ENCODE measurements at regions not wholly inside any gene's neighbourhood (a gene's known extent, or its start where the extent isn't known, plus 50 kb on each side); places are given as distances from the start of the nearest gene placed in this dataset.

GRCh38 chr2:52238782-52239181 lies 1206.8 kb upstream of the NRXN1 start:
- no peaks in the 10 kb centered on the region for H3K79me2 ChIP-seq (ENCODE audit: insufficient read depth, low read length)
- H4K20me1 ChIP-seq (ENCODE audit: low read depth, low read length) = no peaks in the 10 kb centered on the region
- peak overlapping the region; percentile 39 for H3K4me2 ChIP-seq (ENCODE audit: low read depth, low read length, poor library complexity, severe bottlenecking)

GRCh38 chr2:52222128-52222527 lies 1190.2 kb upstream of the NRXN1 start:
- no peak overlapping the region for H3K4me3 ChIP-seq (ENCODE audit: insufficient read depth, low read length, poor library complexity, severe bottlenecking)
- no peaks in the 10 kb centered on the region for H3K9me2 ChIP-seq (replicated peaks; ENCODE audit: insufficient read depth, low read length)
- H3F3A ChIP-seq (ENCODE audit: insufficient read depth) = no peaks in the 10 kb centered on the region
- no peak overlapping the region for H2AFZ ChIP-seq (ENCODE audit: low read depth, low read length, severe bottlenecking)
- no peaks in the 10 kb centered on the region for H3K36me3 ChIP-seq (ENCODE audit: low read length)
- H3K9me3 ChIP-seq (ENCODE audit: insufficient read depth, low read length) = no peaks in the 10 kb centered on the region
- no peak for TF ChIP-seq CTCF (IDR thresholded peaks at IDR 0.05; ENCODE audit: insufficient read depth, low read length, poor library complexity, severe bottlenecking)
- TF ChIP-seq EZH2phosphoT487 (conservative IDR thresholded peaks at IDR 0.05; ENCODE audit: low read length) = no peak
- H4K20me1 ChIP-seq (ENCODE audit: low read depth, low read length) = no peaks in the 10 kb centered on the region
- H3K27ac ChIP-seq (ENCODE audit: low read depth, low read length) = no peak overlapping the region
- no peak overlapping the region for H3K4me2 ChIP-seq (ENCODE audit: low read depth, low read length, poor library complexity, severe bottlenecking)
- no peak overlapping the region for H3K9ac ChIP-seq (ENCODE audit: low read length)
- no peaks in the 10 kb centered on the region for H3K27me3 ChIP-seq (ENCODE audit: low read length)
- H3K79me2 ChIP-seq (ENCODE audit: insufficient read depth, low read length) = no peaks in the 10 kb centered on the region

More at GRCh38 chr2:52238782-52239181, 1206.8 kb upstream of the NRXN1 start:
- Histone ChIP-seq H3K9me3 (ENCODE audit: insufficient read depth, low read length) (no peaks in the 10 kb centered on the region), H3F3A (ENCODE audit: insufficient read depth) (peaks cover 15% of the 10 kb centered on the region; the same call in 1 of the 2 replicates), H3K9me2 (replicated peaks; ENCODE audit: insufficient read depth, low read length) (no peaks in the 10 kb centered on the region), H3K27ac (ENCODE audit: low read depth, low read length) (peak overlapping the region; percentile 58), H2AFZ (ENCODE audit: low read depth, low read length, severe bottlenecking) (peak overlapping the region; percentile 14), H3K27me3 (ENCODE audit: low read length) (no peaks in the 10 kb centered on the region), H3K36me3 (ENCODE audit: low read length) (no peaks in the 10 kb centered on the region), H3K4me3 (ENCODE audit: insufficient read depth, low read length, poor library complexity, severe bottlenecking) (no peak overlapping the region), H3K9ac (ENCODE audit: low read length) (no peak overlapping the region)
- TF ChIP-seq EZH2phosphoT487 (conservative IDR thresholded peaks at IDR 0.05; ENCODE audit: low read length) (no peak), CTCF (IDR thresholded peaks at IDR 0.05; ENCODE audit: insufficient read depth, low read length, poor library complexity, severe bottlenecking) (no peak)

GRCh38 chr2:52220393-52220792 lies 1188.5 kb upstream of the NRXN1 start:
- Histone ChIP-seq H3K9me2 (replicated peaks; ENCODE audit: insufficient read depth, low read length) (no peaks in the 10 kb centered on the region), H3K9me3 (ENCODE audit: insufficient read depth, low read length) (no peaks in the 10 kb centered on the region), H3K4me3 (ENCODE audit: insufficient read depth, low read length, poor library complexity, severe bottlenecking) (no peak overlapping the region), H3K27ac (ENCODE audit: low read depth, low read length) (no peak overlapping the region), H3F3A (ENCODE audit: insufficient read depth) (no peaks in the 10 kb centered on the region), H3K9ac (ENCODE audit: low read length) (no peak overlapping the region), H3K27me3 (ENCODE audit: low read length) (no peaks in the 10 kb centered on the region), H2AFZ (ENCODE audit: low read depth, low read length, severe bottlenecking) (peak overlapping the region; percentile 10), H4K20me1 (ENCODE audit: low read depth, low read length) (no peaks in the 10 kb centered on the region), H3K36me3 (ENCODE audit: low read length) (no peaks in the 10 kb centered on the region), H3K79me2 (ENCODE audit: insufficient read depth, low read length) (no peaks in the 10 kb centered on the region), H3K4me2 (ENCODE audit: low read depth, low read length, poor library complexity, severe bottlenecking) (no peak overlapping the region)
- TF ChIP-seq EZH2phosphoT487 (conservative IDR thresholded peaks at IDR 0.05; ENCODE audit: low read length) (no peak), CTCF (IDR thresholded peaks at IDR 0.05; ENCODE audit: insufficient read depth, low read length, poor library complexity, severe bottlenecking) (no peak)

Data from SU-DHL-6 (cell line).